GM18868 (cell line): ENCODE measurements at regions not wholly inside any gene's neighbourhood (a gene's known extent, or its start where the extent isn't known, plus 50 kb on each side); places are given as distances from the start of the nearest gene placed in this dataset.
"Not testable (repeated sequence)": the region's sequence is repeated elsewhere in the genome, so short reads cannot be mapped to it uniquely, and the experiment has no call there.

Source experiments
- ATAC-seq: cut with Tn5 transposase; IDR thresholded peaks from one replicate; pipeline ENCODE4 v1.9.1; 2021; ENCODE audit warnings: mild to moderate bottlenecking, moderate library complexity; ENCODE audit not compliant: unreplicated experiment

DNA sequence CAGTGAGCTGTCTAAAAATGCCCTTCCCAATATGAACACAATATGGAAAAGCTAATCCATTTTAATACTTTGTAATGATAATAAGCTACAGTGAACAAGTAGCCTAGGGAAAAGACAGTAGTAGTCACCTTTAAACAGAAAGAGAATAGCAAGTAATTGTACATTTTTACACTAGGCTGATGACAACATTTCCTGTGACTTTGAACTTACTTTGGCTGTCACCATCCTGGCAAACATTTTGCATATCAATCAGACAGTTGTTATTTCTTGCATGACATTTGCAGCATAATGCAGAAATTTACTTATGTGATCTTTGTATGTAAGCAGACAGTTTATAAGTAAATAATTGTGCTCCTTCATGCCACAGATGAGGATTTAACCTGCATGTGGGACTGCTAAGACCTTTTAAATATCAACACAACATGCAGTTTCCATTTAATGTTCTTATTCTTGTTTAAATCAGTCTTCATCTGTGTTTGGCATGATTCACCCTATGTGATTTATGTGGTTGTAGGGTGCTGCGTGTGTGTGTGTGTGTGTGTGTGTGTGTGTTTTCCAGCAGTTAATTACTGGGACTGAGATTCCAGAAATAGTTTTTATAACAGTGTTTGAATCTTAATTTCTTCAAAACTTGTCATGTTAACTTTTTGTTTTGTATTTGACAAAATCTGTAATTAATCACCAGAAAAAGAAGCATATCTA is 997.1 kb upstream of the ARRDC3 start:
- ATAC-seq: no peak

DNA sequence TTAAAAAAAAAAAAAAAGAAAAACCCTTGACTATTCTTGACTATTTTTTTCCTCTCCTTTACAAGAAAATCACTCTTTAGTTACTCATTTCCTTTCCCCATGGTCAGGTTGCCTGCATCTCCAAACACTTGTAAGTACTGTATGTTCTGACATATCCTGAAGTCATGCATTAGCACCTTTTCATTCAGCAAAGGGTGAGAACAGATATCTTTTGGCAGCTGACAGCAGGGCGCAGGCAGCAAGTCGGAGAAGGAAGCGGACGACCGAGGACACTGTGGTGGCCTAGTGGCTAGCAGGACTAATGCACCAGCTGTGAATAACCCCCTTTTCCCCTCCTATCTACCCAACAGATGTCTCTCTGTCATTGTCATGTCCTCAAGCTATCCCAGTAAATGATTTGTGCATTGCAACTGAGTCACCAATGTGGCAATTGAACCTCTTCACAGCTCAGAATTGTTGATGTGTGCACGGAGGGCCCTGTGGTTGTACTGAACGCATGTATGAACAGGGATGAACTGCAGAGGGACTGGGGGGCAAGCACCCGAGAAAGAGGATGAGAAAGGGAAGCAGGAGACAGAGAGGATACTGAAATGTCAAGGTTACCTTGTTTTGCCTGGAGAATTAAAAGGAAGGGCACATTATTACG is 996.0 kb upstream of the ARRDC3 start:
- ATAC-seq: no peak

DNA sequence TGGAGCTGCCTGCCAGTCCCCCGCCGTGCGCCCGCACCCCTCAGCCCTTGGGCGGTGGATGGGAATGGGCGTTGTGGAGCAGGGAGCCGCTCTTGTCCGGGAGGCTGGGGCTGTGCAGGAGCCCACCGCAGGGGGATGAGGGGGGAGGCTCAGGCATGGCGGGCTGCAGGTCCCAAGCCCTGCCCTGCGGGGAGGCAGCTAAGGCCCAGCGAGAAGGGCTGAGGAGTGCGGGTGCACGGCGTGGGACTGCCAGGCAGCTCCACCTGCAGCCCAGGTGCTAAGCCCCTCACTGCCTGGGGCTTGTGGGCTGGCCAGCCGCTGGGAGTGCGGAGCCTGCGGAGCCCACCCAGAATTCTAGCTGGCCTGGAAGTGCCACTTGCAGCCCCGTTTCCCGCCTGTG is 991.7 kb upstream of the ARRDC3 start:
- ATAC-seq: no peak

DNA sequence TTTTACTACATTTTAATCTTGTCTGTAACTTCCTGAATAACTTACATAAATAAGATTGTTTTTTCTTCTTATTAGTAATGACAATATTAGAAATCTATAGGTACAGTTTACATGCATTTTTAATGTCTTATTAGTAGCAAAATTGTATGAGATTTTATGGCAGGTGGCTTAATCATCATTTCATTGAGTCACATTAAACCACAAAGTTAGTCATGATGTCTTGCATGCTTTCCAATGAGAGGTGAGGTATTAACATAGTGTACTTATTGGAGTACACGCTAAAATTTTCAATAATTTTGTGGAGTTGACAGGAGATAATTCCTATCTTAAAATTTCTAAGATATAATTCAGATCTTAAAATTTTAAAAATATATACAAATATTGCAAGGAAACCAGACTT is 989.6 kb upstream of the ARRDC3 start:
- no peak for ATAC-seq

DNA sequence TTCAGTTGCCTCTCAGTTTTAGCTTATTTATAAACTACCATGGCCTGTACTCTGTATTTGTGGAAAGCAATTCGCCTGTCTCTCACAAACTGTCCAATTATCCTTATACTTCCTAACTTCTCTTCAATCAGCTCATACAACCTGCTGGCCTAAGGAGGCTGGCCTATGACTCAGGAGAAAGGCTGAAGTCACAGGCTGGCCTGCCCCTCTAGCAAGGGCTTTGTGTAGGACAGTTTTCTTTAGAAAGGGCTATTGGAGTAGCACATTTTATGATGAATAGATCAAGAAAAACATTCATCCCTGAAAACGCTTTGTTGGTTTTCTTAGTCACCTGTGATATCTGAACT is 988.7 kb upstream of the ARRDC3 start:
- ATAC-seq: no peak

DNA sequence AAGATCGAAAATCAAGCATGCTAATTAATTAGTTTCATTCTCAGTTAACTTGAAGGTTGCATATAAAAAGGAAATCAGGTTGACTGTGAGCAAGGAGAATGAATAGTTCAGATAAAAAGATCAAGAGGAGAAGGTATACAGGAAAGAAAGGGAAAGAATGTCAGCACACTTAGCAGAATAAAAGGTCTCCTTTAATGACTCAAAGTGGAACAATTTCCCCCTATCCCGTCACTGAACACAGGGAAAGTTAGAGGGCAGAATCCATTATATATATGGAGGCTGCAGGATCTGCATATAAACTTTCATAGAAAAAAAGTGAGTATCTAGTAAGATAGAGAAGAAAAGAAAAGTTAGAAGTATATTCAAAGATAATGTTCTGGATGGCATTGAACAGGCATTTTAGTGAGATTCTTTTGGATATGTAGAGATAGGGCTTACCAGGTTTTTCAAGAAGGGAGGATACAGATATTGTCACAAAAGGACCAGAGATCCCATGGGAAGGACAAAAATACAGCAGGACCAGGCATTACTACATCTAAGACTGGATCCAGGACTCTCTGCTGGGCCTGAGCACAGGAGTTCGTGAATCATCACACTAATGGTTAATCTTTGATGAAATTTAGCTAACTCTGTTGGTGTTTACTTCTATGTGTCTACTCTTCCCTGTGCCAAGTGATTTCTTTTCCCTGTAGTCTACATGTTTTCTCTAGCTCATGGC is 988.2 kb upstream of the ARRDC3 start:
- ATAC-seq: no peak

DNA sequence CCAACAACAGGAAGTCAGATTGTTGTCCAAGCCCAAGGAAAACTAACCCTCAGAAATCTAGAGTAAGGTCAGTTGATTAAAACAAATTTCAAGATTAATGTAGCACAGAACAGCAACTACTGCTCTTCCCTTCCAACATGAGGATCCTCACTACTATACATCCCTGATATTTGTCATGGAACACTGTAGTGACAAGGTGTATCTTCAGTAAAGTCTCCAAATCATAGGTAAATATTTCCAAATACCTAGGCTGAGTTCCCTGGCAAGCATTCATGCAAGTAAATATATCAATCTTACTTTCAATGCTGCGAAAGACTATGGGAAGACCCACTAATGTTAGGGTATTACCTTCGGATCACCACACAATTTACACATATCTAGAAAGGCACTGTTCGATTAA is 986.9 kb upstream of the ARRDC3 start:
- no peak for ATAC-seq

DNA sequence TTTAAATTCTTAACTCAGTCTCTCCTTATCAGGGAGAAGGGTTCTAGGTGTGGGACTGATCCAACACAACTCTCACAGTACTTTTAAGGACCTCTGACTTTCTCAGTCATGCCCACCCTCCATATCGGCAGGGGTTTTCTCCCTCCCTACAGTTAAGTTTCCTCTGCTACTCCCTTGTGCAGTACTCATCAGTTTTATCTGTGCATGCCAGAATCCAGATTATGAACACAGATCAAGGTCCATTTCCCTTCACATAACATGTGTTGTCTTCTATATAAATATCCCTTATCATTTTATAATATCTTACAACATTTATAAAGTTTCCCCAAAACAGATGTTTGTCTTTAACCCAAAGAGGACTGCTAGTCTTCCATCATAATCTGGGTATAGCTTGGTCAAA is 986.5 kb upstream of the ARRDC3 start:
- no peak for ATAC-seq

DNA sequence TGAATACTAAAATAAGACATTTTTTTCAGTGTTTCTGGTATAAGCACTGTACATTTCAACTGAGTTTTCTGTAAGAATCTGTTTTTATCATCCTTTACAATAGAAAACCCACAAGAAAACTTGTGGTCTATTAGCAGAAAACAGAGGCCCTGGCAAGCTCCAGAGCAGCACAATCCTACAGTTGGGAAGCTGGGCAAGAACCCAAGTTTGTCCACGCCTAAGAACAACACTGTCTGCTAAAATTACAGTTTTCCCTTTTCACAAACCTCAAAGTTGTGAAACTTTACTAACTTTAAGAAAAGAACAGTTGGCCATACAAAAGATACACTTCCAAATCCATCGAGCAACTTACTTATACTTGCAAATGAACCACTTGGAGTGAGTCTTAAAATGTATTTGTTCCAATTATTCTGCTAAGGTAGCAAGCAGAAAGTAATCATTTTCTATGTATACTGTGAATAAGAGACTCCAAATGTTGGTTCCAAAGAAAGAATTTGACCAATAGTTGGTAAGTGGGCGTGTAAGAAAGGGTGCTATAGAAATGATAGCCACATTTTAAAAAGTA is 982.0 kb upstream of the ARRDC3 start:
- ATAC-seq: no peak

DNA sequence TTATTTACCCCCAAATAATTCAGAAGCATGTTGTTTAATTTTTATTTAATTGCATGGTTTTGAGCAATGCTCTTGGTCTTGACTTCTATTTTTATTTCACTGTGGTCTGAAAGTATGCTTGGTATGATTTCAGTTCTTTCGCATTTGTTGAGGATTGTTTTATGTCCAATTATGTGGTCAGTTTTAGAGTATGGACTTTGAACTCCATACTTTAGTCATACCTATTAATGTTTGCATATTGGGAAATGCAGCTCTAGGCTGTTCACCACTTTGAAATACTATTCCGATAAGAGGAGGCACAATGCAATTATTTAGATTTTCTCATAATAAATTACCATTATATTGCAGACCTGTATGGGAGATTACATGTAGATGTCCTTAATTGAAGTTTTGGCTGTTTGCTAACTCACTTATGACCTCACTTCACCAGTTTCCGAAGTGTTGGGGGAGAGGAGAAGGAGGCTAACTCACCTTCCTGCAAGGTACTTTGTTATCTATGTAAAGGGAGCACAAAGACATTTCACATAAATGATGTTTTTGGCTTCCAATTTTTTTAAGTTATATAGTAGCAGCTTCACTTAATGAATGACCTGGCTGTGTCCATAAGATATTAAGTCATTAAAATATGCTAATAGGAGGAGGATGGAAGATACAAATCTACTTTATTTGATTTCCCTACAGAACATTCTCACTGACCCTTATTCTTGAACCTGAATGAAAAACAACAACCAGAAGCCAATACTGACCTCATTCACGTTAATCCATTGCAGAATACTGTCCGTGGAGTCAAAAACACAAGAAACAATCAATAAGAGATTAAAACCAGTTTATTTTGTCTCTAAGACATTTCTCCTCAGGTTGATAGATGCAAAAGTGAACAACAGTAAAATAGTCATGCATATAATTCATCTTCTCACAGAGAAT is 970.3 kb upstream of the ARRDC3 start:
- no peak for ATAC-seq

DNA sequence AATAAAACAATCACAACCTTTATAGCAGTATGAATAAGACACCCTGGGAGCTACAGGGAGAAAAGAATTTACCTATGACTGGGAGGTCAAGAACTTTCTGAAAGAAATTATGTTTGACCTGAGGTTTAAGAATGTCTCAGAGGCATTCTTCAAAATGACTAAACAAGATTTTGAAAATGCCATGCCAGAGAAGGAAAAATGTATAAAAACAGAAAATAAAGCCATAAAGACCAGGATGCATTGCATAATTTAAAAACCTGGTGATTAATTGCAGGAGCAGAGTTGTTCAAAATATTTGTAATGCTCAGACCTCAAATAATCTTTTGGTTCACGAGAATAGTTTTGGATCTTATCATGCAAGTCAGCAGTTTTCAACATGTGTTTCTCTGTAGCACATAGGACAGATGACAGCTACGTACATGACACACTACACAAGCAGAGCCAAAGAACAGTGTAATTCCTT is 954.7 kb upstream of the ARRDC3 start:
- ATAC-seq: no peak

DNA sequence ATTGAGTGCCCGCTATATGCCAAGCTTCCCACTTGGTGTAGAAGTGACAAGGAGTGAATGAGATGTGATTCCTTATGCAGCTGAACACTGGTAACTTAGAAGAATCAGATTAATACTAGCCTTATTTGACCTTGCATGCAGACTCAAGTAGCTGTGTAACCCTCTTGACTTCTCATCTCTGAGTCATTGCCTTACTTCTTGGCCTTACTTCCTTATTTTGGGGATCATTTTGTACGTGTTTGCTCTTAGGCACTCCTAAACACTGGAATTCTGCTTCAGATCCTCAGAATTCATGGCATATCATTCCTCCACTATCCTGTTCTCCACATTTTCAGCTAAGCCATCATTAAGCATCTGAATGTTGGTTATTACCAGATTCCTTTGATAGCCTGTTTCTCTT is 948.9 kb upstream of the ARRDC3 start:
- ATAC-seq: peak; percentile 70

DNA sequence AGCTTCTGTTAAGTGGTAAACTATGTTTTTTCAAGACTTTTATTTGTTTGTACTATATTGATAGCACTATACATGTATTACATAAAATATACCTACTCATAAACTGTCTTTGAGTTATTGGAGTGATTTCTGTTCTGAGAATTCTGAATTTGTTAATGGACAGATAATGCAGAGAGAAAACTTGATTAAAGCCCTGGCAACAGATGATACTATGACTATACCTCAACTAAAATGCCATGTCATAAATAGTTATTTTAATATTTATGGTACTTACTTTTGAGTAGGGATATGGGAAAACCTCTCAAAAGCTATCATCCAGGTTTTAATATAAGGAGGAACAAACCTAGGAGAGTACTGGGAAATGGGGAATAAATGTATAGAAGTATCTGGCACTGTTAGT is 947.2 kb upstream of the ARRDC3 start:
- no peak for ATAC-seq

DNA sequence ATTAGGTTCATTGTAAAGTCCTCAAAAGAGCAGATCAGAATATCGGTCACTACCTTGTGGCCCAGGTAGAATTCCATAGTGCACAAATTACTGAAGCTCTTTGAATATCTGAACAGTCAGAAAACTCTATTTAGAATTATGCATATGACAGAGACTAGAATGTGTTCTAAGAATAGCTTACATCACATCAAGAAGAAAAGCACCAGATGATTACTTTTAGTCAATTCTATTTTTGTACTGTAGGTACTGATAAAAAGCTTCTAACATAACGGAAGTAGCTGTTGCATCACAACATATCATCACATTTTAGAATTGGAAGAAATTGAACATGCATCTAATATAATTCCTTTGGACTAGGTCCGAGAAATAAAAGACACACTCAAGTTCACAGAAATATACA is 946.6 kb upstream of the ARRDC3 start:
- no peak for ATAC-seq

DNA sequence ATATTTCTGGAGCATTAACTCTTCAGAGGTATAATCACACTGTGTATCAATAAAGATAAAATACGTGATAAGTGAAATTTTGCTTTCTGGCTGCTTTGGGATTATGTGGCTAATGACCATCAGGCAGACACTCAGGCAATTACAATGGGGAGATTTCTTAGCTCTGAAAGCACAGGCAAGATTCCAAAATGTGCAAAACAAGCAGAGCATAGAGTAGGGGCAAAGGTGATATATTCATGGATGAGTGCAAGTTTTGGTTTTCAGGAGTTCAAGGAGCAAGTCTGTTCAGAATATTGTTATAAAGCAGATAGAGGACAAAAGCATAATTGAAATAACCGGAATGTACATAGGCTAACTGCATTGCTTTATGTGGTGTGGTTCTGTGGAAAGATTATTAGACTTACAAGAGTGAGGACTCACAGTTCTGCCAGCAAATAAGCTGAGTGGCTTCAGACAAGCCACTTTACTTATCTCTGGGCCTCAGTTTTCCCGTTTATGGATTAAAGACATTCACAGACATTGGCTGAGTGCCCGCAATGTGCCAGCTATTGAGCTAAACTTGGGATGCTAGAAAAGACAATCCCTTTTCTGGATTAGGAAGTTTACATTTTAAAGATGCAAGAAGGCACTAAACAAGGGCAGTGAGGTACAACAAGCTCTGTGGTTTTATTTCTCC is 945.6 kb upstream of the ARRDC3 start:
- no peak for ATAC-seq

DNA sequence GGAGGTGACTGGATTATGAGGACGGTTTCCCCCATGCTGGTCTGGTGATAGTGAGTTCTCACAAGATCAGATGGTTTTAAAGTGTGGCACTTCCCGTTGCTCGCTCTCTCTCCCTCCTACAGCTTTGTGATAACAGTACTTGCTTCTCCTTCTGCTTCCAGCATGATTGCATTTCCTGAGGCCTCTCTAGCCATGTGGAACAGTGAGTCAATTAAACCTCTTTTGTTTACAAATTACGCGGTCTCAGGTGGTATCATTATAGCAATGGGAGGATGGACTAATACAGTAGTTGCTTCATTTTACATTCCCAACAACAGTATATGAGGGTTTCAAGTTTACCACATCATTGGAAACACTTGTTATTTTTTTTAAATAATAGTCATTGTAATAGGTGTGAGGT is 937.3 kb upstream of the ARRDC3 start:
- ATAC-seq: no peak

DNA sequence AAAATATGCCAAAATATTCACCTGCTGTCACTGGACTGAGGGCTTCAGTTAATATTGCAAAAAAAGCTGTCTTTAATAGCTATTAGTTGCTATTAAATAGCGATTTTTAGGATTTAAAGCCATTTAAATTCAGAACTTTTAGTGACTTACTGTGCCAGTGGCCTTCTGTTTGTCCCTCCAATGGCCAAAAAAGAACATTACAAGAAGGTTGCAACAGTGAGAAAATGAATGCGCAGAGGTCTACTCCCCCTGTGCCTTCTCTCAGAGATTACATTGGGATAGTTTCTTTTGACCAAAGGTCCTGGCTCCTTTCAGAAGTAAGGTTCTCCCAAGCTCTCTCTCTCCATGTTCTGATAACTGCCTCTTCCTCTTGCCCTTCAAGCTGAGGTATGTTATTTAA is 930.3 kb upstream of the ARRDC3 start:
- ATAC-seq: no peak

DNA sequence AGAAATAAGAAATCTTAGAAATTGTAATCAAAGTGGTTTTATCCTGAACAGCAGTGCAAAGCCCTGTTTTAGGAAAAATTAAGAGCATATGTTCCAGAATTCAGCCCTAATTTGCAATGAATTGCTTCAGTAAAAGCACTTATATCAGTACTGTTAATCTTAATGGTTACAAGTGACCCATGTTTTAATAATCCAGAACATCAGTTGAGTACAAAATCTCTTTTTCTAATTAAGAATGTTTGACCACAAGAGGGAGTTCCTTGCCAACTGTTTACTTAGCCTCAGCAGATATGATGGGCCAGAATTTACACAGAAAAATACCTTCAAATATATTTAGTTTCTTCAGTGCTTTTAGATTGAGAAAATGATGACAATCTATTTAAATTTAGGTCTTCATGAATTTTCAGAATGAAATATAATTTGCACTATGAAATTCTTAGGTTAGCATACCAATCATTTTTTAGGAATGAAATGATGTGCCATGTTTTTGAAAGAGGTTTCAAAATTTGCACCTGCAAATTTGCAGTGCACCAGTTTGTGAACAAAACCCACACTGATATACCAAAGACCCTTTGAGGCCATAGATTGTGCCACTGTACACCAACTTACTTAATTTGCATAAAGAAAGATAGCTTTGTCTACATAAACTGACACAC is 926.3 kb upstream of the ARRDC3 start:
- peak; percentile 72 for ATAC-seq

DNA sequence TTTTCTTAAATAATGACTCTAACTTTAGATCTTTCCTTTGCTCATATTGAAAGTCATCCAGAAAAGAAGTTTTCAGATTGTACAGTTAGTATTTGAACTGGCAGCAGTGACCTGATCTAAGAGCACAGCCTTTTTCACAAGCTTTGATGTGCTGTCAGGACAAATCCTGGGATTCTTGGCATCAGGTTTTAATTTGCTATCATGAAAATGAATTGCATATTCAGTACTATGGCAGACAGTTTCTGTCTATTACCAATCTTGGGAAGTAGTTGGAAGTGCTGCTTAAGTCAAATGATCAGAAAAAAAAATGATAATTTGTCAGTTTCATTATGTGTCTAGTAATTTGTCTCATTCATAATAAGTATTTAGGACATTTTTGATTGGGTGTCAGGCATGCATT is 925.6 kb upstream of the ARRDC3 start:
- no peak for ATAC-seq

DNA sequence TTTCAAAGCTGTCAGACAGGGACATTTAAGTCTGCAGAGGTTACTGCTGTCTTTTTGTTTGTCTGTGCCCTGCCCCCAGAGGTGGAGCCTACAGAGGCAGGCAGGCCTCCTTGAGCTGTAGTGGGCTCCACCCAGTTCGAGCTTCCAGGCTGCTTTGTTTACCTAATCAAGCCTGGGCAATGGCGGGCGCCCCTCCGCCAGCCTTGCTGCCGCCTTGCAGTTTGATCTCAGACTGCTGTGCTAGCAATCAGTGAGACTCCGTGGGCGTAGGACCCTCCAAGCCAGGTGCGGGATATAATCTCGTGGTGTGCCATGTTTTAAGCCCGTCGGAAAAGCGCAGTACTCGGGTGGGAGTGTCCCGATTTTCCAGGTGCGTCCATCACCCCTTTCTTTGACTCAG is 919.2 kb upstream of the ARRDC3 start:
- not testable (repeated sequence) for ATAC-seq
